ENCODE measurements at regions not wholly inside any gene's neighbourhood (a gene's known extent, or its start where the extent isn't known, plus 50 kb on each side); places are given as distances from the start of the nearest gene placed in this dataset.

GRCh38 chr3:11736136-11736833 is 92.6 kb upstream of the VGLL4 start:
- no peak overlapping the region for H4K8ac ChIP-seq (ENCODE audit: low read depth in 2 of 2, low read length in 2 of 2)
- no peaks in the 10 kb centered on the region for H3K9me1 ChIP-seq (ENCODE audit: insufficient read depth, low read length)
- H3K9me3 ChIP-seq (ENCODE audit: control insufficient read depth, insufficient read depth, low read length): no peaks in the 10 kb centered on the region
- H3K36me3 ChIP-seq (ENCODE audit: control insufficient read depth, insufficient read depth, low read length): no peaks in the 10 kb centered on the region
- no peak for TF ChIP-seq CEBPB (IDR thresholded peaks at IDR 0.05; ENCODE audit: low read depth, low read length)
- no peak for TF ChIP-seq POLR2A (IDR thresholded peaks at IDR 0.05; ENCODE audit: low read depth, low read length)
- no peak for TF ChIP-seq FOS (IDR thresholded peaks at IDR 0.05; ENCODE audit: low read depth, low read length)
- TF ChIP-seq SMC3 (IDR thresholded peaks at IDR 0.05; ENCODE audit: low read depth, low read length): no peak
- TF ChIP-seq CTCF (conservative IDR thresholded peaks at IDR 0.05; ENCODE audit: low read depth, low read length): no peak
- no peak overlapping the region for H3K4me3 ChIP-seq (ENCODE audit: insufficient read depth, low read depth, low read length)
- intact Hi-C loops (cut with micrococcal nuclease): no loop called here
- no peak overlapping the region for H2BK120ac ChIP-seq (ENCODE audit: low read depth, low read length)
- no peaks in the 10 kb centered on the region for H3K79me1 ChIP-seq (ENCODE audit: low read depth in 1 of 2, low read length in 2 of 2)
- H3K4me2 ChIP-seq (ENCODE audit: low read depth, low read length): no peak overlapping the region
- H2BK15ac ChIP-seq (ENCODE audit: low read depth, low read length): no peak overlapping the region
- H3K9ac ChIP-seq (ENCODE audit: low read depth, low read length): no peak overlapping the region
- no peak overlapping the region for H2BK5ac ChIP-seq (ENCODE audit: low read depth, low read length, poor library complexity, severe bottlenecking)
- dilution Hi-C loops (cut with HindIII; ENCODE audit: low sequenced_read_pairs, unreplicated experiment): no loop called here
- no peak for DNase-seq
- no peak overlapping the region for H3K56ac ChIP-seq (ENCODE audit: extremely low read depth, insufficient read depth, low read length)
- H4K91ac ChIP-seq (ENCODE audit: insufficient read depth, low read depth, low read length): no peak overlapping the region
- POLR2A ChIA-PET (ENCODE audit: unreplicated experiment): no interaction called here
- H3K27me3 ChIP-seq (ENCODE audit: control insufficient read depth, insufficient read depth, low read length): peaks cover 28% of the 10 kb centered on the region
- H4K5ac ChIP-seq (ENCODE audit: low read depth, low read length): no peak overlapping the region
- ATAC-seq (ENCODE audit: low read depth): no peak
- no peak overlapping the region for H3K23ac ChIP-seq (ENCODE audit: low read depth, low read length)
- no peak overlapping the region for H3K14ac ChIP-seq (replicated peaks; ENCODE audit: low read depth, low read length)
- H3K27ac ChIP-seq (ENCODE audit: insufficient read depth, low read length): no peak overlapping the region
- H2BK20ac ChIP-seq (ENCODE audit: low read depth, low read length): no peak overlapping the region
- H4K20me1 ChIP-seq (ENCODE audit: insufficient read depth, low read length): no peaks in the 10 kb centered on the region
- in situ Hi-C loops (cut with MboI; ENCODE audit: low sequenced_read_pairs): no loop called here
- H3K18ac ChIP-seq (ENCODE audit: low read depth, low read length): no peak overlapping the region
- H2AK9ac ChIP-seq (replicated peaks; ENCODE audit: low read depth, low read length, poor library complexity): no peak overlapping the region
- BruUV-seq (replicated peaks): no TSS peak
- no CpG with 5 or more reads among the region's 9 CpGs for WGBS, 2 experiments (ENCODE audit: extremely low coverage in 2 of 2, insufficient read length in 1 of 2)
- no peaks in the 10 kb centered on the region for H3K4me1 ChIP-seq (ENCODE audit: control insufficient read depth, insufficient read depth, low read length)
- no peak overlapping the region for H2AK5ac ChIP-seq (ENCODE audit: low read depth, low read length)
- no peak overlapping the region for H2AFZ ChIP-seq (replicated peaks; ENCODE audit: low read length, poor library complexity)
- no peak overlapping the region for H3K4ac ChIP-seq (ENCODE audit: low read depth, low read length)
- CTCF ChIA-PET: no interaction called here

All from IMR-90 (cell line).